ENCODE measurements at regions not wholly inside any gene's neighbourhood (a gene's known extent, or its start where the extent isn't known, plus 50 kb on each side); places are given as distances from the start of the nearest gene placed in this dataset.

DNA sequence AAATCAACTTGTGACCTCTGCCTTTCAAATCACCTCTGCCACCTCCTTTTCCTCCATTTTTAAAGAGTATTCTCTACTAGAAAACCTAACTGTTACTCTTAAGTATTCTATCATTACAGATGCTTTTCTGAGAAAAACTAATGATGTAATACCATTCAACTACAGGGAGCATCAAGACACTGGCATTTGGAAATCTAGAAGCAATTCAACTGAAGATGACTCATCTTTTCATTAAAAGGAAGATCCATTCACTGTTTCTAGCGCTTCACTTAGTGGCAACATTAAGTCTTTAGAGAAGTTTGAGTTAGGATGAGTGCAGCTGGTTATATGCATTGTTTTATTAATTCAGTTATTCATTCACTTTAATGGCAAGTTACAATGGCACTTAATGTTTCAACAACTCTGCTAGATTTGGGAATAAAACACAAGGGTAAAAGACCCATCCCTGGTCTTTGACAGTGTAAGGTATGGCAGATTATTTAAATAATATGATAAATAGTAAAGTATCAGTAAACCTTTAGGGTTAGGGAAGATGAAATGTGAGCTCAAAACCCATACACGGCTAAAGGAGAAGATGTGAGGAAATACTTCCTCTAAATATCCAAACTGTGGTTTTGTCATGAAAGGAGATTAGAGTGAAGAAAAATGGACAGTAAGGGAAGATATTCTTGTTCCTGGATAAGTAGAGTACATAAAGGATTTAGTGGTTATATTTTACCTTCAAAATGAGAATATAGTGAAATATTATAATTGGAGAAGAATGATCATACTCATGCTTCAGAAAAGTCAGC lies 61.7 kb downstream of the KCNJ2 start:
- DNase-seq: no peak

DNA sequence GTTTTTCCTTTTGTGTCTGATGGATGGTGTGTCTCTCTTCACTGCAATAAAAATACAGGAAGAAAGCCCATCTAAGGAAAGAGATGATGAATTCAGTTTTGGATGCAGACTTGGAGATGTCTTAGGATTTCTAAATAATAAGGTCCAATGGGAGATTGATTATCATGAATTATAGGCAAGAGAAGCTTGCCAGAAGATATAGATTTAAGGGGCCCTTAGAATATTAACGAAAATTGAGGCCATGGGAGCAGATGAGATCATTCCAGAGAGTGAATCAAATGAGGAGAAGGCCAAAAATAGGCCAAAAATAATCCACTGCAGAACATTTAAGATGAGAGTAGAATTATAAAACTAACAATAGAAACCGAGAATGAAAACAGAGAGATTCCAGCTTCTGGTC lies 63.1 kb downstream of the KCNJ2 start:
- no peak for DNase-seq

DNA sequence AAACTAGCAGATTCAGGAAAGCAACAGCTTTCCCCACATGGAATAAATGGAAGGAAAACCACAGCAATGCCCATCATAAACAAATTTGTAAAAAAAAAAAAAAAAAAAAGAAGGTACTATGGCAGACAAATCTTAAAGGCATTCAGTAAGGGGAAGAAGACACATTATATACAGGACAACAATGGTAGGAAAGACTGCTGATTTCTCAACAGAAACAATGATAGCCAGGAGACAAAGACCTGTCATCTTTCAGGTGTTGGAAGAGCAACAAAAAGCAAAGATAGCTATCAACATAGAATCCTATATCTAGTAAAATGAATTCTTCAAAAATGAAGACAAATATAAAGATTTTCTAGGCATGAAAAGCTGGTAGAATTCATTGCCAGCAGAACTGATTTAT lies 65.9 kb downstream of the KCNJ2 start:
- DNase-seq: no peak

DNA sequence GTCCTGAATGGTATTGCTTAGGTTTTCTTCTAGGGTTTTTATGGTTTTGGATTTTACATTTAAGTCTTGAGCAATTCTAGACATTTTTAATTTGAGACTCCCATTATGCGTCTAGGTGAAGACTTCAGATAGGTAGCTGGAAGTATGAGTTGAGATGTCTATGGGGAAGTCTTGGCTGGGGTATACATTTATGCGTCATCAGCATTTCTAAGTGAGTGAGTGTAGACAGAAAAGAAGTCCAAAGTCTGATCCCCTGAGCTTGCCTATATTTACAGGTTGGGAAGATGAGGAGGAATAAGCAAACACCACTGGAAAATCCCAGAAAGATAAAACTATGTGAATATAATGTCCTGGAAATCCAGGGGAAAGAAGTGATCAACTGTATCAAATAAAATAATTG lies 68.9 kb downstream of the KCNJ2 start:
- no peak for DNase-seq

DNA sequence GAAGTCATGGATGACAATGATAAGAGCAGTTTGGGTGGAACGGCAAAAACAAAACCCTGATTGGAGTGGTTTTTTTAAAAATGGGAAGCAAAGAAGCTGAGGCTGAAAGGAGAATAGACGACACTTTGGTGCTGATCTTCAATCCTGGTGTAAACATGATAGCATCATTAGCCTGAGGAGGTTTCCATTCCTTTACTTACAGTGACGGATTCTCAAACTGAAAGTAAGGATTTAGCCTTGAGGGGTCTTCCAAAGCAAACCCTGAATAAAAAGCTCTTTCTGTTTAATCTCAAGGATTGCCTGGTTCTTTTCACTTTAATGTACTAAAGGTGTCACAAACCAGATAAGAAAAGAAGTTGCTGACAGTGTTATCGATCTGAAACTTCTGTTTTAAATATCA lies 69.3 kb downstream of the KCNJ2 start:
- DNase-seq: no peak

DNA sequence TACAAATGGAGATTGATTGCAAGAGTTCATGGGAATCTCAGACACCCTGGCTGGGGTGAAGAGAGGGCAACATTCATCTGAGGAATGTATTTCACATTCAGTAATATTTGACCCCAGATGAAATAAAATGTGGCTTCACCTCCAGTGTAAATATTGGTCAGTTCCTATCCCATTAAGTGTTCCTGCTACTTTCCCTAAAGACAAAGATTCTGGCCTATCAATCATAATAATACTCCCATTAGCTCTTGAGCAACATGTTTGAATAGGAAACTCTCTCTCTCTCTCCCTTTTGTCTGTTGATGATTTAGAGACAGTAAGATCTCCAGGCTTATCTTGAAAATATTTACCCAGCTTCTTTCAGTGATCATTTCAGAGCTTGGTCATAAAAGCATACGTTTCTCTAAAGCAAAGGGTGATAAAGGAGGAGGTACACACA lies 70.1 kb downstream of the KCNJ2 start:
- DNase-seq: no peak

DNA sequence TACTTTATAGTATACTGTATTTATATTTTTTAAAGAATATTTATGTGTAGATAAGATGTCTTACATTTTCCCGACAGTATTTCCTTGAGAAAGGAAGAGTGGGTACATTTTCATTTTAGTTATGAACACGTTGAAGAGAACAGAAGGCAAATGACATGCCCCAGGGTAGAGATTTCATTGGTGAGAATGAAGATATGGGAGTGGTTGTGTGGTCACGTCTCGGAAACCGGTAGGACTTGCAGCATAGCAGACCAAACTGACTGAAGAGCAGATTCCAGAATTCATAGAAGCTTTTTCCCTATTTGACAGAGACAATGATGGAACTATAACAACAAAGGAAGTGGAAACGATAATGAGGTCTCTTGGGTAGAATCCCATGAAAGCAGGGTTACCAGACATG lies 71.7 kb downstream of the KCNJ2 start:
- no peak for DNase-seq

DNA sequence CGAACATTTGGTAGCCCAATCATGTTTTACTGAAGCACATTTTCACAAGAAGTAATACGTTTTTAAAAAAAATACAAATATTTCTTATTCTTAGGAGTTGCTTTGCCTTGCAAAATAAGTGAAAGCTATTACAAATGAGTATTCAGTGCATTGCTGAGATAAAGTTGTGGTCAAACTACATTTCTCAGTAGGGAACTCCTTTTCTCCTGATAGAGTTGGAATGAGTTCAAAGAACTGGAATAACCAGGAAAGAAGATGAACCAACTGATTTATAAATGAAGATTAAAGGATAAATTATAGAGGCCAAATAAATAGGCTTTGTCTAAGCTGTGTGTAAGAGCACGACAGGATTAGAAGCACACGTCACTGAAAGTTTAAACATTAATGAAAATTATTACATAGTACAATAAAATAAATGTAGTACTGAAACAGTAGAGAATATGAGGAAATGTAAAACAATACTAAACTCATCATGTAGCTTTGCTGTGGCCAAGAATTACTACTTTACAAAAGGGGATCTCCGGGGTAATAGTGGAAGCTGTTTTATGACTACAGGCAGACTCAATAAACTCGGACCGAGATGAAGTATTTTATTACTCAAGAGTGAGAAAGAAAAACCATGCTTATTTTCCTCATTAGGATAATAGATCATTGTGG lies 73.6 kb downstream of the KCNJ2 start:
- no peak for DNase-seq

DNA sequence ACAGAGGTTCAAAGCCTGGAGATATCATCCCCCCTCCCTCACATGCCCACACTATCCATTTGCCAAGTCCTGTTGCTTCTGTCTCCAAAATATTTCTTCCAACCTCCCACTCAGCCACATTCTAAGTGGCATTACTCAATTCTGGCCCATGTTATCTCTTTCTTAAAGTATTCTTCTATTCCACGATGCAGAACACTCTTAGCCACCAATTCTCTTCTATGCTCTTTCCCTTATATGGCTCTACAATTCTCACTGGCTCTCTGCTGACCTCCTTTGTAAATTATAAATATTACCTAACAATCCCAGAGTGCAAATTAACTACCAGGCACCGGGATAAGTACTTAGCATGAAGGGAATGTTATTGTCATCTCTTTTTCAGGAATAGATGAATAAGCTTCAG lies 82.4 kb downstream of the KCNJ2 start:
- DNase-seq: no peak

DNA sequence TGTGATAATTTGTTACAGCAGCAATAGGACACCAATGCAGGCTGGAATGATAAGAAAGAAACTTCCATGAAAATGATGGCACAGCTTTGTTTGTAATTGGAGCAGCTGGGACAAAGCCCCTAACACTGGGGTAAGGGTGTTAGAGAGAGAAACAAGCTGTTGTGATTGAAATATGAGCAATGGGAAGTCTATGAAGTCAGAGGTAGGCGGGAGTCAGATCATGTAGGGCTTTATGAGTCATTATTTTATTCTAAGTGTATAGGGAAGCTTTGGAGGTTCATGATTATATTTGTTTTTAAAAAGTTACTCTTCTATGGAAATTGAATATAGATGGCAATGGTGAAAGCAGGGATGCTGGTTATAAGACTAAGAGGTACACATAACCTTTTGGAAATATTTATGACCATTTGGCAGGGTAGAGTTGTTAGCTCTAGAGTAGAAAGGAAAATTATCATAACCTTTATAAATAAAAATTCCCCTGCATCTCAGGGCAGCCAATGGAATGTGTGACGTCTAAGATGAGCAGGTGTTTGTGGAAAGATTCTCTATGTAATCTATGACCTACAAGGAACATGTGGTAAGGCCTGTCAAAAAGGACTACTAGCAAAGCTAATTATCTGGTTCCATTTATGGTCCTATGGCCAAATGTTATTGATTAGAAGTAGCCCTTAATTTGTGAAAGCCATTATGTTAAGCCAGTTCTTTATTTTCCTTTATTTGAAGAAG lies 85.6 kb downstream of the KCNJ2 start:
- no peak for DNase-seq

DNA sequence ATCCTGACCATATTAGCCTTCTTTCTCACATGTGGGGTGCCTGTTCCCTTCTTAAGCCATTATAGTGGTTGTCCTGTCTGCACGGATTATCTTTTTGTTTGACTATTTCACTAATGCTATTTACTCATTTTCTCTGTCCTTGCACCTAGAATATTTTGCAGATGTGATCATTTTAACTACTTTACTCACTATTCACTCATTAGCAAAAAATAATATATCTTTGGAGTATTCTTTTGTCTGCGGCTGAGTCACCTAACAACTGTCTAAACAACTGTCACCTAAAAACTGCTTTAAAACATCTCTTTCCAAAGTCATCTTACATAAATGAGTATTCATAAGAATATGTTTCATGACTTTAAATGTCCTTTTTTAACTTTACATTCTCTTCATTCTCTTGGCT lies 87.4 kb downstream of the KCNJ2 start:
- DNase-seq: no peak

DNA sequence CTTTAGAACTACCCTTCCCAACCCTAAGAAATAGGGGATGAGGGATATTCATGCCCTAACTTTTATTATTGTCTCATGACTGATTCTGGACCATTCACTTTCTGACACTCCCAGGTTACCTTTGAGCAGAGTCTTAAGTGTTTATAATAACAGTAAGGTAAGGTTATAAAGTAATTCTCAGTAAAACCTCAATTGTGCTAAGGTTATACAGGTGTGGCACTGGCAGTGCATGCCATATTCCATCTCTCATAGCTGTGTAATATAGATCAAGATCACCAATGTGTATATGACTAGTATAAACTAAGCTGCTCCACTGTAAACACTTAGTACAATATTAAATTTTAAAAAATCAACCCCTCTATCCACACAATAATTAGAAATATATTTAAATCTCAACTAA lies 89.1 kb downstream of the KCNJ2 start:
- DNase-seq: no peak

DNA sequence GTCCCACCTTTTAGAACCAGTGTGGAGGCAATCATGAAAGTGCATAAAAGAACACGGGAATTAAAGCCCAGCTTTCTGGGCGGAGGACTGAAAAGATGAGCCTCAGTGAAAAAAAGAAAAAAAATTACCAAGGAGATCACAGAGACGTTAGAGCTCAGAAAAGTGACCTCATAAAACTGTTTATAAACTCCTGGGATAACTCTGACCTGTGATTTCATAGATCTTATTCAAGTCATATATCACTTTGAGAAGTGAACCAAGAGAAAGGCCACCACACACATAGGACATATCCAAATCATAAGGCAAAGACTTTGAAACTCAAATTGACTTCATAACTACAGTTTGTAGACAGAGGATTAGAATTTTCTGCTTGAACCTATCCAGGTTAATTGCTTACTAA lies 90.1 kb downstream of the KCNJ2 start:
- DNase-seq: no peak

DNA sequence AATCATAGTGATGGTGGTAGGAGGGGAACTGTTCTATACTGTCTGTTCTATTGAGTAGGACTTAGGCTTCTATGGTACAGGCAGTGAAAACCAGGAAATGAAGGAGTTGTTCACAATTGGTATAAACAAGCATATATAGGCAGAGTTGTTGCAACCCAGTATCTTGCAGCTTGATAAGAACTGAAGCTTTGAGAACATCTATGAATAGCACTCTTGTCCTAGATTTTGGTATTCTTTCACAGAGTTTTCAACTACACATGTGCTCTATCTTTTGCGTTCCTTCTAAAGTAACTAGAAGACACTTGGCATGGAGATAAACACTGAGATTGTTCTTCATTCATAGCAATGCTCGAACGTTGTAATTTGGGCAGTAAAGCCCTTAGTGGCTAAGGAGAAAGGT lies 91.8 kb downstream of the KCNJ2 start:
- no peak for DNase-seq

DNA sequence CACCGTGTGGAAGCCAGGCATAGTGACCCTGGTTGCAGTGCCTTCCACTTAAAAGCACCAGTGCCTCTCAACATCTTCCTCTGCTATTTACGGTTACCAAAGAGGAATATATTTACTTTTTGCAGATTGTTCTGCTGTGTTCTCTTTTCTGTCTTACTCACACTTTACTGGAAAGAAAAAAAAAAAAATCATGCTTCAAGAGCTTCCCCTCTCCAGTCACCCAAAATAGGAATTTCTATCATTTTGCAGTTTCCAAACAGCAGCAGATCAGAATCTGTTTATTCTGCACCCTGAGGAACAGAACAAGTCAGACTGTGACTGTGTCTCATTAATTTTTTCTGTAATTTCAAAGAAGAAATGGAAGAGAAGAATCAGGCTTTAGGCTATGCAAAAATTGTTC lies 96.1 kb downstream of the KCNJ2 start:
- DNase-seq: no peak

DNA sequence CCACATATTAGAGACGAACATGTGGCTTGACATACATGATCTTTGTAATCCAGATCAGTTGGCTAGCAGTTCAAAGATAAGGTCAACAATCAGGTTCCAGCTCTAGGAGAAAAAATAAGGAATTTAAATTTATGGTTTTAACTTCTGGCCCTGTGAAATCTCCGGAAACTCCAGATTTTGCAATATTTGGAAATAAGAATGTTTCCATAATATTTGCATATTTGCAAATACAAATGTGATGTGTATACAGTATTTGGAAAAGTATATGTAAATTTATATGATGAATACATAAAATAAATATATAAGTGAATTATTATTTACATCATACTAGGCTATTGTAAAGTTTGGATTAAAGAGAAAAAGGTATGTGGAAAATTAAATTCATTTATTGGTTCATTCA lies 97.1 kb downstream of the KCNJ2 start:
- no peak for DNase-seq

DNA sequence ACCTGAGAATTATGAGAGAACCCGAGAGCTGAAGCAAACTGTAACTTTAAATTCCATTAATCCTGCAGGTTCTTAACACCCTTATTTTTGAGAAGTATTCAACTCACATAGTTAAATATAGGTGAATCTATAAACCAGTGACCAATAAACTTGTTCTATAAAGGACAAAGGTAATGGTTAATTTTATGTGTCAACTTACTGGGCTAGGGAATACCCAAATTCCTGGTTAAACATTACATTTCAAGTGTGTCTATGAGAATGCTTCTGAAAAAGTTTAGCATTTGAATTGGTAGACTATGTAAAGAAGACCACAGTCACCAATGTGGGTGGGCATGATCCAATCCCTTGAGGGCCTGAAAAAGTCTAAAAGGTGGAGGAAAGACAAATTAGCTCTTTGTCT lies 99.1 kb downstream of the KCNJ2 start:
- no peak for DNase-seq

DNA sequence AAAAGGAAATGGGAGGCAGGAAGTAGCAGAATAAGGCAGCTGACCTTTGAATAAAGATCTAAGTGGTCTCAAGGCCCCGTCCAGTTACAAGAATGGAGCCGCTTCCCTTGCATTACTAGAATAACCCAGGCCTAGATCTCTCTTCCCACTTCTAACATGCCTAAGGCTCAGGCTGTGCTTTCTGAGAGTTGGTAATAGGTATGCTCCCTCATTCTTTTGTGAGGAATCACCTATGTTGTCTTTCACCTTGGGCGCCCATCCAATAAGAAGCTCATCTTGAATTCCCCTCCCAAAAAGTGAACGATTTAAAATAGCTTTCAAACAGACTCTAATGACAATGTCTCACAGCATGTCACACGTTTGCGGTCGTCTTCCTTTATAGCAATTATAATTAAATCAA lies 101.2 kb downstream of the KCNJ2 start:
- no peak for DNase-seq

DNA sequence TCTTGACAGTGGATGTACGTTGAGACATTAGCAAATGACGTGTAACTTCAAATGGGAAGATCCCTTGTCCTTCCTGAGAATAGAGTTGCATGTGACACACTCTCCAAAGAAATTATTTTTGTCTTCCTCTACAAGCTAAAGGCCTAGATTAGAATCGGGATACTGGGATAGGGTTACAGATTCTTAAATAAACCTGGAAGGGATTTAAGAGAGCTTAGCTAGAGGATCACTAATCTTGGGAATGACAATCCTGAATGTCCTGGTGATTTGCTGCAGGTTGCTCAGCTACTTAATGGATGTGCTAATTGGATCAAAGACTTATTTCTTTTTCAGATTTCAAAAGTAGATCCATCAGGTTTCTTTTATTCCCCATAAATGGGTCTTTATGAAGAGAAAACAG lies 101.9 kb downstream of the KCNJ2 start:
- DNase-seq: no peak

DNA sequence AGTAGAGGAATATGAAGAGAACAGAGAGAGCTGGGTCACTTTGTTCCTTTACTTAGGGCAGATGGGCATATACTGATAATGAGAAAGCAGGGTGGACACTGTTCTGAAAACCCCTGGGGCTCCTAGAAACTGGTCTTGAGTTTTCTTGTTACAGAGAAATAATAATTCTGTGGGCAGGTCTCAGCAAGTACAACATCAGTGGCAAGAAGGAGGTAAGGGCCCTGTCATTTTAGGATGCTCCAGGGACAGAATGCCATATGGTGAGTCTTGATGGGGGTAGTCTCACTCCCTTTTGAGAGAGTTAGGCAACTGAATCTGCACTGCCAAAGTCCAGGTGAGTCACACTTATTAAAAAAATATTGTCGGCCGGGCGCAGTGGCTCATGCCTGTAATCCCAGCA lies 102.3 kb downstream of the KCNJ2 start:
- no peak for DNase-seq

DNA sequence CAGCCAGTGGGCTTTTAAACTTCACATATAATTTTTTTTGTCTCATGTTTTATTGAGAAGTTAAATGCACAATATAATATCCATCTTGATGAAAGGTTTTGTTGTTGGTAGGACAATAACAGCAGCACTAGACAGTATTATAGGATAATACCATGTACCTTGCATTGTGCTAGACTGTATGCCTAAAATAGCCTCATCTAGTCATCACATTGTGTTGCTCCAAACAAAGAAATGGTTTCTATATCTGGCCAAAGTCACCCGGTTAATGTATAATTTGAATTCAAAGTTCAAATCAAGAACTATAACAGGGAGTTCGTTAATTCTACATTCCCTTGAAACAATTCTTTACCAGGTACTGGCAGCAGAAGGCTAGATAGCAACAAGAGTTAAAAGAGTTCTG lies 104.9 kb downstream of the KCNJ2 start:
- no peak for DNase-seq

DNA sequence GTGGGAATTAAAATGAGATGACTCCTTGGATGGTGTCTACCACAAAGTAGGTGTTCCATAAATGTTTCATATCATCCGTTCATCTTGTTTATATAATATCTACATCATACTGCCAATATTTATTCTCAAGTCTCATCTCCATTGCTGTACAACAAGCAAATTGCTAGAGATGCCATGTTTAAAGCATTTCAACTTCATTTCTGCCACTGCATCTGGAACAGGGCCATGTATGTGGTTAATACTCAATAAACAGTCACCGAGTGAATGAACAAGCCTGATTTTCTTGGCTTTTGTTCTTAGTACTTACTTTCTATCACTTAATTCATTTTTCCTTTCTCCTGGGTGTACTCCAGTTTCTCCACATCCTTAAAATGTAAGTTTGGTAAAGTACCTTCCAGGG lies 107.6 kb downstream of the KCNJ2 start:
- DNase-seq: no peak

DNA sequence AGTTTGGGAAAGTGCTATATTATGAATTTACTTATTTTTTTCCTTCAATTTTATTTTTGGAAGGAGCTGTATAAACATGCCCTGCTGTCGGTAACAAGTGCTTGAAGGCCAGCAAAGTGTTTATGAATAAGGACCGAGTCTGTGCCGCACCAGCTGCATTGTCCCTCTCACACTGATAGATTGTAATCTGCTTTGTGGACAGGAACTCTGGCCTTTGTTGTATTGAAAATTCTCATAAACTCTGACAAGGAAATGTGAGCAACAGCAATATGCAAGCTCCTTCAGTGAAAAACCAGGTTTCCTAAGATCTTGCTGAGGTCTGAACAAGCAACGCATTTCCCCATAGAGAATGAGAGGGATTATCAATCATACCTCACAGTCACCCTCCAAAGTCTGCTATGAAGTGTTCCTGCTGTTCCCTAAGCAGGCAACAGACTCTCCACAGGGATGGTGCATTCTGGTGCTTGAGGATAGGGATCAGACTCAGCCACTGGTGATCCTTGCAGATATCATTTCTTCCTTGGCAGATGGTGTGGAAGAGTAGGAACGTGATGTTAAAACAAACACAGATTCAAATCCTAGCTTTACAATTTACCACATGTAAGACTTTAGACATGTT lies 109.6 kb downstream of the KCNJ2 start:
- no peak for DNase-seq

DNA sequence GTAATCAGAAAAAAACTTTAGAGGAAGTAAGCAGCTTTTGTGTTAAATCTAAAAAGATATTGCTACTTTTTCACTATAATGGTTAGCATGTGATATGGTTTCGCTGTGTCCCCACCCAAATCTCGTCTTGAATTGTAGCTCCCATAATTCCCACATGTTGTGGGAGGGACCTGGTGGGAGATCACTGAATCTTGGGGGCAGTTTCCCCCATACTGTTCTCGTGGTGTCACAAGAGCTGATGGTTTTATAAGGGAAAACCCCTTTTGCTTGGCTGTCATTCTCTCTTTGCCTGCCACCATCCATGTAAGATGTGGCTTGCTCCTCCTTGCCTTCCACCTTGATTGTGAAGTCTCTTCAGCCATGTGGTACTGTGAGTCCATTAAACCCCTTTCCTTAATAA lies 117.1 kb downstream of the KCNJ2 start:
- no peak for DNase-seq

All from SIG-M5 (cell line).